ENCODE measurements at regions not wholly inside any gene's neighbourhood (a gene's known extent, or its start where the extent isn't known, plus 50 kb on each side); places are given as distances from the start of the nearest gene placed in this dataset.

GRCh38 chr11:97856666-97857065 lies 1164.1 kb upstream of the CNTN5 start:
- no peaks in the 10 kb centered on the region for H3K4me1 ChIP-seq (ENCODE audit: control insufficient read depth in 3 of 3, insufficient read depth in 2 of 3, low read depth in 1 of 3, low read length in 2 of 3)
- H3K9me3 ChIP-seq (ENCODE audit: control insufficient read depth in 2 of 2, insufficient read depth in 1 of 2, low read depth in 1 of 2, low read length in 1 of 2), result no peaks in the 10 kb centered on the region
- FAIRE-seq (no peak), DNase-seq (no peak)
- H3K27ac ChIP-seq (ENCODE audit: low read depth in 1 of 3, low read length in 2 of 3), result no peak overlapping the region
- H3K36me3 ChIP-seq (ENCODE audit: control insufficient read depth in 3 of 3, insufficient read depth in 2 of 3, low read depth in 1 of 3, low read length in 3 of 3), result no peaks in the 10 kb centered on the region
- no peak overlapping the region for H3K4me3 ChIP-seq (ENCODE audit: low read depth in 1 of 3, low read length in 3 of 3)
- H3K27me3 ChIP-seq (ENCODE audit: control insufficient read depth in 3 of 3, insufficient read depth in 3 of 3, low read length in 3 of 3), result no peaks in the 10 kb centered on the region
- 30 to 39% (median 38%) methylated on average over 2 of the region's 2 CpGs for whole genome bisulfite sequencing, 3 donors

GRCh38 chr11:97860237-97860636 lies 1160.5 kb upstream of the CNTN5 start:
- Histone ChIP-seq H3K36me3 (ENCODE audit: control insufficient read depth in 3 of 3, insufficient read depth in 2 of 3, low read depth in 1 of 3, low read length in 3 of 3) (no peaks in the 10 kb centered on the region), H3K27ac (ENCODE audit: low read depth in 1 of 3, low read length in 2 of 3) (no peak overlapping the region), H3K9me3 (ENCODE audit: control insufficient read depth in 2 of 2, insufficient read depth in 1 of 2, low read depth in 1 of 2, low read length in 1 of 2) (no peaks in the 10 kb centered on the region), H3K27me3 (ENCODE audit: control insufficient read depth in 3 of 3, insufficient read depth in 3 of 3, low read length in 3 of 3) (no peaks in the 10 kb centered on the region), H3K4me1 (ENCODE audit: control insufficient read depth in 3 of 3, insufficient read depth in 2 of 3, low read depth in 1 of 3, low read length in 2 of 3) (no peaks in the 10 kb centered on the region), H3K4me3 (ENCODE audit: low read depth in 1 of 3, low read length in 3 of 3) (no peak overlapping the region)
- FAIRE-seq (no peak), DNase-seq (no peak)
- 66 to 80% (median 70%) methylated on average over 1 of the region's 1 CpG for WGBS, 3 donors

- DNase-seq (no peak), FAIRE-seq (no peak)
- Histone ChIP-seq H3K9me3 (ENCODE audit: control insufficient read depth in 2 of 2, insufficient read depth in 1 of 2, low read depth in 1 of 2, low read length in 1 of 2) (no peaks in the 10 kb centered on the region), H3K27ac (ENCODE audit: low read depth in 1 of 3, low read length in 2 of 3) (no peak overlapping the region), H3K27me3 (ENCODE audit: control insufficient read depth in 3 of 3, insufficient read depth in 3 of 3, low read length in 3 of 3) (no peaks in the 10 kb centered on the region), H3K4me1 (ENCODE audit: control insufficient read depth in 3 of 3, insufficient read depth in 2 of 3, low read depth in 1 of 3, low read length in 2 of 3) (no peaks in the 10 kb centered on the region), H3K4me3 (ENCODE audit: low read depth in 1 of 3, low read length in 3 of 3) (no peak overlapping the region), H3K36me3 (ENCODE audit: control insufficient read depth in 3 of 3, insufficient read depth in 2 of 3, low read depth in 1 of 3, low read length in 3 of 3) (no peaks in the 10 kb centered on the region)
- WGBS, 3 donors, result 62 to 70% (median 65%) methylated on average over 4 of the region's 4 CpGs
Measured at GRCh38 chr11:97862021-97862420, 1158.7 kb upstream of the CNTN5 start.

- Histone ChIP-seq H3K36me3 (ENCODE audit: control insufficient read depth in 3 of 3, insufficient read depth in 2 of 3, low read depth in 1 of 3, low read length in 3 of 3) (no peaks in the 10 kb centered on the region), H3K9me3 (ENCODE audit: control insufficient read depth in 2 of 2, insufficient read depth in 1 of 2, low read depth in 1 of 2, low read length in 1 of 2) (no peaks in the 10 kb centered on the region), H3K27me3 (ENCODE audit: control insufficient read depth in 3 of 3, insufficient read depth in 3 of 3, low read length in 3 of 3) (no peaks in the 10 kb centered on the region), H3K27ac (ENCODE audit: low read depth in 1 of 3, low read length in 2 of 3) (no peak overlapping the region), H3K4me3 (ENCODE audit: low read depth in 1 of 3, low read length in 3 of 3) (no peak overlapping the region), H3K4me1 (ENCODE audit: control insufficient read depth in 3 of 3, insufficient read depth in 2 of 3, low read depth in 1 of 3, low read length in 2 of 3) (no peaks in the 10 kb centered on the region)
- 57 to 63% (median 61%) methylated on average over 3 of the region's 3 CpGs for WGBS, 3 donors
- no peak for DNase-seq
- no peak for FAIRE-seq
Measured at GRCh38 chr11:97865424-97866012, 1155.2 kb upstream of the CNTN5 start.

- FAIRE-seq, result no peak
- Histone ChIP-seq H3K27me3 (ENCODE audit: control insufficient read depth in 3 of 3, insufficient read depth in 3 of 3, low read length in 3 of 3) (no peaks in the 10 kb centered on the region), H3K27ac (ENCODE audit: low read depth in 1 of 3, low read length in 2 of 3) (no peak overlapping the region), H3K4me1 (ENCODE audit: control insufficient read depth in 3 of 3, insufficient read depth in 2 of 3, low read depth in 1 of 3, low read length in 2 of 3) (no peaks in the 10 kb centered on the region), H3K4me3 (ENCODE audit: low read depth in 1 of 3, low read length in 3 of 3) (no peak overlapping the region), H3K36me3 (ENCODE audit: control insufficient read depth in 3 of 3, insufficient read depth in 2 of 3, low read depth in 1 of 3, low read length in 3 of 3) (no peaks in the 10 kb centered on the region), H3K9me3 (ENCODE audit: control insufficient read depth in 2 of 2, insufficient read depth in 1 of 2, low read depth in 1 of 2, low read length in 1 of 2) (peaks cover 0 to 6% of the 10 kb centered on the region in 2 donors)
- no peak for DNase-seq
Measured at GRCh38 chr11:97871816-97872215, 1148.9 kb upstream of the CNTN5 start.

GRCh38 chr11:97880209-97880608 lies 1140.5 kb upstream of the CNTN5 start:
- Histone ChIP-seq H3K27me3 (ENCODE audit: control insufficient read depth in 3 of 3, insufficient read depth in 3 of 3, low read length in 3 of 3) (no peaks in the 10 kb centered on the region), H3K27ac (ENCODE audit: low read depth in 1 of 3, low read length in 2 of 3) (no peak overlapping the region), H3K4me1 (ENCODE audit: control insufficient read depth in 3 of 3, insufficient read depth in 2 of 3, low read depth in 1 of 3, low read length in 2 of 3) (no peaks in the 10 kb centered on the region), H3K36me3 (ENCODE audit: control insufficient read depth in 3 of 3, insufficient read depth in 2 of 3, low read depth in 1 of 3, low read length in 3 of 3) (no peaks in the 10 kb centered on the region), H3K9me3 (ENCODE audit: control insufficient read depth in 2 of 2, insufficient read depth in 1 of 2, low read depth in 1 of 2, low read length in 1 of 2) (peaks cover 0 to 2% of the 10 kb centered on the region in 2 donors), H3K4me3 (ENCODE audit: low read depth in 1 of 3, low read length in 3 of 3) (no peak overlapping the region)
- no peak for DNase-seq
- no peak for FAIRE-seq

- FAIRE-seq, result no peak
- peaks cover 0 to 2% of the 10 kb centered on the region in 2 donors for H3K9me3 ChIP-seq (ENCODE audit: control insufficient read depth in 2 of 2, insufficient read depth in 1 of 2, low read depth in 1 of 2, low read length in 1 of 2)
- H3K4me1 ChIP-seq (ENCODE audit: control insufficient read depth in 3 of 3, insufficient read depth in 2 of 3, low read depth in 1 of 3, low read length in 2 of 3), result no peaks in the 10 kb centered on the region
- no peak for DNase-seq
- no peaks in the 10 kb centered on the region for H3K36me3 ChIP-seq (ENCODE audit: control insufficient read depth in 3 of 3, insufficient read depth in 2 of 3, low read depth in 1 of 3, low read length in 3 of 3)
- H3K27ac ChIP-seq (ENCODE audit: low read depth in 1 of 3, low read length in 2 of 3), result no peak overlapping the region
- H3K4me3 ChIP-seq (ENCODE audit: low read depth in 1 of 3, low read length in 3 of 3), result no peak overlapping the region
- WGBS, 3 donors, result 86 to 97% (median 91%) methylated on average over 2 of the region's 2 CpGs
- no peaks in the 10 kb centered on the region for H3K27me3 ChIP-seq (ENCODE audit: control insufficient read depth in 3 of 3, insufficient read depth in 3 of 3, low read length in 3 of 3)
Measured at GRCh38 chr11:97883086-97883485, 1137.7 kb upstream of the CNTN5 start.

- FAIRE-seq (no peak), DNase-seq (no peak)
- Histone ChIP-seq H3K9me3 (ENCODE audit: control insufficient read depth in 2 of 2, insufficient read depth in 1 of 2, low read depth in 1 of 2, low read length in 1 of 2) (no peaks in the 10 kb centered on the region), H3K4me3 (ENCODE audit: low read depth in 1 of 3, low read length in 3 of 3) (no peak overlapping the region), H3K36me3 (ENCODE audit: control insufficient read depth in 3 of 3, insufficient read depth in 2 of 3, low read depth in 1 of 3, low read length in 3 of 3) (no peaks in the 10 kb centered on the region), H3K4me1 (ENCODE audit: control insufficient read depth in 3 of 3, insufficient read depth in 2 of 3, low read depth in 1 of 3, low read length in 2 of 3) (no peaks in the 10 kb centered on the region), H3K27me3 (ENCODE audit: control insufficient read depth in 3 of 3, insufficient read depth in 3 of 3, low read length in 3 of 3) (no peaks in the 10 kb centered on the region), H3K27ac (ENCODE audit: low read depth in 1 of 3, low read length in 2 of 3) (no peak overlapping the region)
- WGBS, 3 donors, result 69 to 83% (median 71%) methylated on average over 2 of the region's 2 CpGs
Measured at GRCh38 chr11:97888641-97889040, 1132.1 kb upstream of the CNTN5 start.

GRCh38 chr11:97890466-97890865 lies 1130.3 kb upstream of the CNTN5 start:
- WGBS, 3 donors, result 58 to 73% (median 59%) methylated on average over 1 of the region's 1 CpG
- Histone ChIP-seq H3K36me3 (ENCODE audit: control insufficient read depth in 3 of 3, insufficient read depth in 2 of 3, low read depth in 1 of 3, low read length in 3 of 3) (no peaks in the 10 kb centered on the region), H3K27me3 (ENCODE audit: control insufficient read depth in 3 of 3, insufficient read depth in 3 of 3, low read length in 3 of 3) (no peaks in the 10 kb centered on the region), H3K27ac (ENCODE audit: low read depth in 1 of 3, low read length in 2 of 3) (no peak overlapping the region), H3K4me1 (ENCODE audit: control insufficient read depth in 3 of 3, insufficient read depth in 2 of 3, low read depth in 1 of 3, low read length in 2 of 3) (no peaks in the 10 kb centered on the region), H3K4me3 (ENCODE audit: low read depth in 1 of 3, low read length in 3 of 3) (no peak overlapping the region), H3K9me3 (ENCODE audit: control insufficient read depth in 2 of 2, insufficient read depth in 1 of 2, low read depth in 1 of 2, low read length in 1 of 2) (no peaks in the 10 kb centered on the region)
- DNase-seq (no peak), FAIRE-seq (no peak)
